SK-N-SH (cell line): ENCODE measurements at regions not wholly inside any gene's neighbourhood (a gene's known extent, or its start where the extent isn't known, plus 50 kb on each side); places are given as distances from the start of the nearest gene placed in this dataset.

ENCODE experiments used
- CTCF ChIA-PET: fragments of 300-600, 350-600 bp; formaldehyde crosslinking; extraction: SDS; loops from one replicate; lab custom pipeline; 2021; lab: Yijun Ruan, JAX
- POLR2A ChIA-PET: fragments of 350-600 bp; sonication (Branson Sonifier 250); formaldehyde crosslinking; extraction: SDS; loops from one replicate; lab custom pipeline; 2020; ENCODE audit warnings: antibody characterized with exemption, inconsistent platforms; lab: Yijun Ruan, JAX
- DNase-seq: peaks from one replicate; pipeline ENCODE4 v3.0.0; 2012
- H2AFZ ChIP-seq: fragments of 200-600 bp; sonication (generic); 2 replicates; pipeline ENCODE4 v1.8.1; 2016; ENCODE audit warnings: antibody characterized with exemption, mild to moderate bottlenecking, low read depth
- H3F3A ChIP-seq: fragments of 200-600 bp; sonication (generic); replicated peaks from 2 replicates; pipeline ENCODE3; 2016; ENCODE audit warnings: antibody characterized with exemption, mild to moderate bottlenecking; ENCODE audit not compliant: insufficient read depth
- H3K27ac ChIP-seq, 2 experiments: fragments of 200-500 bp in 1 of 2; fragments of 200-600 bp in 1 of 2; sonication (Bioruptor generic) in 1 of 2; sonication (generic), shearing (Covaris generic) in 1 of 2; 2 replicates each; pipeline versions ENCODE4 v1.5.1 to v1.6.1; 2014 to 2016; ENCODE audit warnings: low read depth in 2 of 2, inconsistent platforms in 1 of 2, low read length in 1 of 2, mild to moderate bottlenecking in 1 of 2, mixed read lengths in 1 of 2
- H3K27me3 ChIP-seq: fragments of 200-600 bp; sonication (generic), shearing (Covaris generic); 2 replicates; pipeline ENCODE4 v1.6.1; 2016; ENCODE audit warnings: mixed run types; ENCODE audit not compliant: insufficient read depth
- H3K36me3 ChIP-seq, 2 experiments: fragments of 200-500 bp in 1 of 2; fragments of 200-600 bp in 1 of 2; sonication (Bioruptor generic) in 1 of 2; sonication (generic) in 1 of 2; replicated peaks in 1 of 2; 2 replicates each; pipeline versions ENCODE3 to v1.5.1; 2014 to 2016; ENCODE audit warnings: low read length in 1 of 2, mild to moderate bottlenecking in 1 of 2; ENCODE audit not compliant: insufficient read depth in 2 of 2, control insufficient read depth in 1 of 2
- H3K4me1 ChIP-seq, 2 experiments: fragments of 200-500 bp in 1 of 2; fragments of 200-600 bp in 1 of 2; sonication (Bioruptor generic) in 1 of 2; sonication (generic), shearing (Covaris generic) in 1 of 2; 2 replicates each; pipeline versions ENCODE4 v1.5.1 to v1.6.1; 2014 to 2016; ENCODE audit warnings: low read depth in 1 of 2, low read length in 1 of 2, mixed run types in 1 of 2; ENCODE audit not compliant: insufficient read depth in 2 of 2, control insufficient read depth in 1 of 2
- H3K4me2 ChIP-seq: fragments of 200-600 bp; sonication (generic), shearing (Covaris generic); 2 replicates; pipeline ENCODE4 v1.6.1; 2017; ENCODE audit warnings: mixed run types
- H3K4me3 ChIP-seq, 2 experiments: fragments of 200-500 bp in 1 of 2; fragments of 200-600 bp in 1 of 2; sonication (Bioruptor generic) in 1 of 2; sonication (generic), shearing (Covaris generic) in 1 of 2; 2 replicates each; pipeline versions ENCODE4 v1.5.1 to v1.8.1; 2014 to 2016; ENCODE audit warnings: low read depth in 2 of 2, inconsistent platforms in 1 of 2, low read length in 1 of 2, mild to moderate bottlenecking in 1 of 2, mixed read lengths in 1 of 2, moderate library complexity in 1 of 2
- H3K79me2 ChIP-seq: fragments of 200-600 bp; sonication (generic); 2 replicates; pipeline ENCODE4 v1.8.1; 2017; ENCODE audit warnings: mild to moderate bottlenecking; ENCODE audit not compliant: insufficient read depth
- H3K9ac ChIP-seq: fragments of 200-600 bp; sonication (generic); 2 replicates; pipeline ENCODE4 v1.6.1; 2017; ENCODE audit warnings: mixed run types
- H3K9me2 ChIP-seq: fragments of 200-600 bp; sonication (generic); 2 replicates; pipeline ENCODE4 v1.6.1; 2017; ENCODE audit warnings: mixed run types
- H3K9me3 ChIP-seq: fragments of 200-600 bp; sonication (generic); 2 replicates; pipeline ENCODE4 v1.6.1; 2017; ENCODE audit warnings: mixed run types, mild to moderate bottlenecking, moderate library complexity
- H4K20me1 ChIP-seq: fragments of 200-600 bp; sonication (generic); 2 replicates; pipeline ENCODE4 v1.6.1; 2017; ENCODE audit warnings: mild to moderate bottlenecking, mixed run types; ENCODE audit not compliant: insufficient read depth
- CTCF ChIP-seq: fragments of 200-600 bp; sonication (generic); IDR thresholded peaks from 2 replicates; pipeline ENCODE4 v1.6.1; 2017; ENCODE audit warnings: antibody characterized with exemption, mild to moderate bottlenecking, moderate library complexity
- ELF1 ChIP-seq: IDR thresholded peaks from 2 replicates; pipeline ENCODE4 v1.4.0; 2012
- EP300 ChIP-seq, 2 experiments: IDR thresholded peaks; 2 replicates each; pipeline versions ENCODE4 v1.4.0 to v1.6.1; 2012; ENCODE audit warnings: borderline replicate concordance in 1 of 2, low read depth in 1 of 2, low read length in 1 of 2
- EZH2phosphoT487 ChIP-seq: fragments of 200-600 bp; sonication (generic); IDR thresholded peaks from 2 replicates; pipeline ENCODE4 v1.6.1; 2017; ENCODE audit warnings: low read depth, mixed run types, mild to moderate bottlenecking, antibody characterized with exemption, moderate library complexity, borderline replicate concordance
- FOSL2 ChIP-seq: IDR thresholded peaks from 2 replicates; pipeline ENCODE4 v1.4.0; 2012; ENCODE audit warnings: low read depth, mild to moderate bottlenecking, moderate library complexity, borderline replicate concordance
- FOXJ3 ChIP-seq: sonication (generic); formaldehyde crosslinking; IDR thresholded peaks from 2 replicates; pipeline ENCODE4 v1.5.1; 2020; ENCODE audit warnings: mild to moderate bottlenecking, missing genetic modification reagents
- GATA2 ChIP-seq: sonication (generic); formaldehyde crosslinking; IDR thresholded peaks from 2 replicates; pipeline ENCODE4 v1.5.0; 2020; ENCODE audit warnings: mild to moderate bottlenecking, missing genetic modification reagents
- JUND ChIP-seq: IDR thresholded peaks from 2 replicates; pipeline ENCODE4 v1.4.0; 2012
- MEF2A ChIP-seq: IDR thresholded peaks from 2 replicates; pipeline ENCODE4 v1.4.0; 2012; ENCODE audit warnings: low read depth, borderline replicate concordance
- PBX3 ChIP-seq: IDR thresholded peaks from 2 replicates; pipeline ENCODE4; 2012
- RAD21 ChIP-seq: IDR thresholded peaks from 2 replicates; pipeline ENCODE4 v1.6.1; 2012; ENCODE audit warnings: mild to moderate bottlenecking, low read length
- RCOR1 ChIP-seq: fragments of 150-350 bp; IDR thresholded peaks from 2 replicates; pipeline ENCODE4 v1.6.1; 2017; ENCODE audit warnings: antibody characterized with exemption, low read length
- SIN3A ChIP-seq: IDR thresholded peaks from 2 replicates; pipeline ENCODE4 v1.6.1; 2012; ENCODE audit warnings: low read depth, mild to moderate bottlenecking, low read length, moderate library complexity, borderline replicate concordance
- SMC3 ChIP-seq: IDR thresholded peaks from 2 replicates; pipeline ENCODE4 v1.6.1; 2012; ENCODE audit warnings: low read depth, low read length, improper control_type of control experiment
- TAF1 ChIP-seq: IDR thresholded peaks from 2 replicates; pipeline ENCODE4 v1.6.1; 2012; ENCODE audit warnings: low read depth, mild to moderate bottlenecking, low read length, moderate library complexity, borderline replicate concordance
- TCF12 ChIP-seq: IDR thresholded peaks from 2 replicates; pipeline ENCODE4 v1.4.0; 2012
- TEAD4 ChIP-seq: IDR thresholded peaks from 2 replicates; pipeline ENCODE4 v1.4.0; 2012; ENCODE audit warnings: mild to moderate bottlenecking, borderline replicate concordance; ENCODE audit not compliant: insufficient read depth
- USF2 ChIP-seq: fragments of 150-350 bp; IDR thresholded peaks from 2 replicates; pipeline ENCODE4 v1.6.1; 2017; ENCODE audit warnings: antibody characterized with exemption, low read length, low read depth, borderline replicate concordance
- YY1 ChIP-seq: IDR thresholded peaks from 2 replicates; pipeline ENCODE4 v1.4.0; 2012; ENCODE audit warnings: low read depth, mild to moderate bottlenecking
- ZBTB33 ChIP-seq: IDR thresholded peaks from 2 replicates; pipeline ENCODE4 v1.4.0; 2012; ENCODE audit warnings: low read depth, borderline replicate concordance
- WGBS: methylation state at CpG from one replicate; pipeline ENCODE4 v1.1.6; 2017; ENCODE audit warnings: low lambda C conversion rate; 5-methylcytosine and 5-hydroxymethylcytosine counted together

- DNase-seq, result no peak
- WGBS, result 90% methylated on average over 1 of the region's 1 CpG
- H3K9ac ChIP-seq, result no peak overlapping the region
- no peaks in the 10 kb centered on the region for H3K9me2 ChIP-seq
- H3K27ac ChIP-seq, result no peak overlapping the region
- no peak for TF ChIP-seq TCF12
- no peak for TF ChIP-seq USF2
- TF ChIP-seq ELF1, result no peak
- TF ChIP-seq SMC3, result no peak
- no peak for TF ChIP-seq JUND
- no peak for TF ChIP-seq TAF1
- no peak for TF ChIP-seq YY1
- no peak for TF ChIP-seq FOXJ3 (CRISPR knock-in tag)
- no peak for TF ChIP-seq ZBTB33
- no peak for TF ChIP-seq MEF2A
- ChIA-PET POLR2A (no interaction called here), CTCF (no interaction called here)
- no peaks in the 10 kb centered on the region for H3K27me3 ChIP-seq
- no peaks in the 10 kb centered on the region for H3F3A ChIP-seq
- no peak overlapping the region for H2AFZ ChIP-seq
- H3K4me1 ChIP-seq, result no peaks in the 10 kb centered on the region
- H3K36me3 ChIP-seq, result peaks cover 0 to 5% of the 10 kb centered on the region in 2 experiments
- H3K4me3 ChIP-seq, result no peak overlapping the region
- no peaks in the 10 kb centered on the region for H3K9me3 ChIP-seq
- H3K79me2 ChIP-seq, result no peaks in the 10 kb centered on the region
- no peak overlapping the region for H3K4me2 ChIP-seq
- no peaks in the 10 kb centered on the region for H4K20me1 ChIP-seq
Observed at GRCh38 chr13:73729046-73729445, 405.2 kb downstream of the KLF12 start.

GRCh38 chr13:73722120-73722519 is 412.1 kb downstream of the KLF12 start:
- Histone ChIP-seq H3K27ac (no peak overlapping the region), H2AFZ (no peak overlapping the region), H3K9ac (no peak overlapping the region), H3K4me2 (no peak overlapping the region), H4K20me1 (peaks cover 2% of the 10 kb centered on the region; the same call in 1 of the 2 replicates), H3K36me3 (peaks cover 0 to 3% of the 10 kb centered on the region in 2 experiments), H3K9me3 (no peaks in the 10 kb centered on the region), H3K4me3 (no peak overlapping the region), H3K9me2 (no peaks in the 10 kb centered on the region), H3K4me1 (peaks cover 8 to 10% of the 10 kb centered on the region in 2 experiments; a peak in 3 of 4 replicates), H3K79me2 (no peaks in the 10 kb centered on the region), H3K27me3 (no peaks in the 10 kb centered on the region), H3F3A (peaks cover 8% of the 10 kb centered on the region)
- peak; percentile 29 for DNase-seq
- ChIA-PET CTCF (interaction anchor here (1.1 to 1.8 kb wide), 4 partner anchors 13 to 1498 kb away, joined by 5 to 12 read pairs (median 8); no protein-coding TSS in a partner anchor), POLR2A (no interaction called here)
- 50% methylated on average over 1 of the region's 1 CpG for WGBS
- peak; percentile 67 for TF ChIP-seq RAD21
- TF ChIP-seq SIN3A, result no peak
- TF ChIP-seq FOSL2, result peak; percentile 29; the same call in 1 of the 2 replicates
- TF ChIP-seq EP300 (IDR thresholded peaks at IDR 0.05; ENCODE audit: borderline replicate concordance in 1 of 2, low read depth in 1 of 2, low read length in 1 of 2), result 0 out of 4 replicates have a peak, but pooled peaks of 1 of the 2 experiments have one; percentile 16
- TF ChIP-seq SMC3, result peak; percentile 43
- TF ChIP-seq TEAD4, result no peak
- peak; percentile 59 for TF ChIP-seq CTCF
- no peak for TF ChIP-seq RCOR1
- peak; percentile 29 for TF ChIP-seq JUND
- TF ChIP-seq EZH2phosphoT487, result no peak
- TF ChIP-seq ZBTB33, result no peak
- TF ChIP-seq PBX3, result peak; percentile 54
- TF ChIP-seq GATA2 (CRISPR knock-in tag), result no peak
